Glomerular endothelial cell (primary cell): ENCODE measurements at regions not wholly inside any gene's neighbourhood (a gene's known extent, or its start where the extent isn't known, plus 50 kb on each side); places are given as distances from the start of the nearest gene placed in this dataset.

Experiments used
- DNase-seq: peaks from one replicate; pipeline ENCODE4 v3.0.0-alpha.2; 2011; ENCODE audit warnings: low read depth, low spot score; ENCODE audit errors: extremely low read depth

- no peak for DNase-seq
Observed at GRCh38 chr10:128630787-128631252, 504.6 kb upstream of the MKI67 start.

GRCh38 chr10:128631801-128632241, 505.6 kb upstream of the MKI67 start:
- DNase-seq, result no peak

- no peak for DNase-seq
Observed at GRCh38 chr10:128632694-128633093, 506.5 kb upstream of the MKI67 start.

GRCh38 chr10:128633864-128634540, 507.8 kb upstream of the MKI67 start:
- no peak for DNase-seq

GRCh38 chr10:128642023-128642422, 515.8 kb upstream of the MKI67 start:
- no peak for DNase-seq

GRCh38 chr10:128642502-128642901, 516.3 kb upstream of the MKI67 start:
- DNase-seq, result no peak

- no peak for DNase-seq
Observed at GRCh38 chr10:128643658-128644057, 517.4 kb upstream of the MKI67 start.

- no peak for DNase-seq
Observed at GRCh38 chr10:128645486-128645885, 519.3 kb upstream of the MKI67 start.

GRCh38 chr10:128646956-128647355, 520.7 kb upstream of the MKI67 start:
- DNase-seq, result no peak

- no peak for DNase-seq
Observed at GRCh38 chr10:128657548-128657947, 531.3 kb upstream of the MKI67 start.

- no peak for DNase-seq
Observed at GRCh38 chr10:128660726-128661125, 534.5 kb upstream of the MKI67 start.

GRCh38 chr10:128661404-128662197, 535.4 kb upstream of the MKI67 start:
- no peak for DNase-seq

- no peak for DNase-seq
Observed at GRCh38 chr10:128662520-128662919, 536.3 kb upstream of the MKI67 start.

- no peak for DNase-seq
Observed at GRCh38 chr10:128664729-128665128, 538.5 kb upstream of the MKI67 start.

GRCh38 chr10:128675405-128675804, 549.2 kb upstream of the MKI67 start:
- DNase-seq, result no peak

- no peak for DNase-seq
Observed at GRCh38 chr10:128680116-128680515, 553.9 kb upstream of the MKI67 start.

GRCh38 chr10:128684215-128684614, 558.0 kb upstream of the MKI67 start:
- no peak for DNase-seq

- DNase-seq, result no peak
Observed at GRCh38 chr10:128686630-128687278, 560.5 kb upstream of the MKI67 start.

- no peak for DNase-seq
Observed at GRCh38 chr10:128687408-128687807, 561.2 kb upstream of the MKI67 start.

GRCh38 chr10:128687927-128688549, 561.8 kb upstream of the MKI67 start:
- DNase-seq, result no peak

- no peak for DNase-seq
Observed at GRCh38 chr10:128689667-128690066, 563.4 kb upstream of the MKI67 start.
